Esophagus squamous epithelium (tissue), 5 donors: ENCODE measurements at regions not wholly inside any gene's neighbourhood (a gene's known extent, or its start where the extent isn't known, plus 50 kb on each side); places are given as distances from the start of the nearest gene placed in this dataset.

Source experiments
- DNase-seq: peaks from one replicate; lab custom pipeline; 2025; lab: John Stamatoyannopoulos, UW
- H3K27ac ChIP-seq, 4 donors: fragments of 200-600 bp; sonication (generic); one replicate each; pipeline ENCODE4 v1.5.1; 2016 to 2019; ENCODE audit warnings: mild to moderate bottlenecking in 1 of 4
- H3K27me3 ChIP-seq, 4 donors: fragments of 200-600 bp; sonication (generic); 1 replicate in 3 of 4; 2 replicates in 1 of 4; pipeline versions ENCODE4 v1.5.1 to v1.6.0; 2017 to 2021; ENCODE audit warnings: antibody characterized with exemption in 1 of 4
- H3K36me3 ChIP-seq, 3 donors: fragments of 200-600 bp; sonication (generic); one replicate each; pipeline ENCODE4 v1.5.1; 2016 to 2019
- H3K4me1 ChIP-seq, 3 donors: fragments of 200-600 bp; sonication (generic); one replicate each; pipeline ENCODE4 v1.5.1; 2017 to 2019
- H3K4me3 ChIP-seq, 4 donors: fragments of 200-600 bp; sonication (generic); 1 replicate in 3 of 4; 2 replicates in 1 of 4; pipeline ENCODE4 v1.5.1; 2016 to 2019; ENCODE audit warnings: mild to moderate bottlenecking in 2 of 4, moderate library complexity in 1 of 4
- H3K9me3 ChIP-seq, 3 donors: fragments of 200-600 bp; sonication (generic); one replicate each; pipeline ENCODE4 v1.5.1; 2016 to 2019
- CTCF ChIP-seq, 6 experiments: fragments of 450-650 bp in 4 of 6; fragments of 200-600 bp in 2 of 6; sonication (generic) in 2 of 6; IDR thresholded peaks; one replicate each; pipeline ENCODE4 v1.5.1; 2016 to 2019; ENCODE audit warnings: antibody characterized with exemption in 6 of 6, mild to moderate bottlenecking in 4 of 6, moderate library complexity in 4 of 6
- POLR2A ChIP-seq, 4 donors: fragments of 450-650 bp; IDR thresholded peaks; one replicate each; pipeline ENCODE4 v1.6.1; 2017; ENCODE audit warnings: antibody characterized with exemption in 4 of 4, mild to moderate bottlenecking in 4 of 4, moderate library complexity in 3 of 4
- WGBS, 2 donors: methylation state at CpG; one replicate each; pipeline ENCODE4 v1.1.5; 2018; 5-methylcytosine and 5-hydroxymethylcytosine counted together
- intact Hi-C: fragments of 100-400 bp; cut with DNase I; formaldehyde crosslinking; loops from one replicate; pipeline ENCODE4 v1.15.0; 2022
- donor health status: DM: yes; HTN: yes; CAD: no.

DNA sequence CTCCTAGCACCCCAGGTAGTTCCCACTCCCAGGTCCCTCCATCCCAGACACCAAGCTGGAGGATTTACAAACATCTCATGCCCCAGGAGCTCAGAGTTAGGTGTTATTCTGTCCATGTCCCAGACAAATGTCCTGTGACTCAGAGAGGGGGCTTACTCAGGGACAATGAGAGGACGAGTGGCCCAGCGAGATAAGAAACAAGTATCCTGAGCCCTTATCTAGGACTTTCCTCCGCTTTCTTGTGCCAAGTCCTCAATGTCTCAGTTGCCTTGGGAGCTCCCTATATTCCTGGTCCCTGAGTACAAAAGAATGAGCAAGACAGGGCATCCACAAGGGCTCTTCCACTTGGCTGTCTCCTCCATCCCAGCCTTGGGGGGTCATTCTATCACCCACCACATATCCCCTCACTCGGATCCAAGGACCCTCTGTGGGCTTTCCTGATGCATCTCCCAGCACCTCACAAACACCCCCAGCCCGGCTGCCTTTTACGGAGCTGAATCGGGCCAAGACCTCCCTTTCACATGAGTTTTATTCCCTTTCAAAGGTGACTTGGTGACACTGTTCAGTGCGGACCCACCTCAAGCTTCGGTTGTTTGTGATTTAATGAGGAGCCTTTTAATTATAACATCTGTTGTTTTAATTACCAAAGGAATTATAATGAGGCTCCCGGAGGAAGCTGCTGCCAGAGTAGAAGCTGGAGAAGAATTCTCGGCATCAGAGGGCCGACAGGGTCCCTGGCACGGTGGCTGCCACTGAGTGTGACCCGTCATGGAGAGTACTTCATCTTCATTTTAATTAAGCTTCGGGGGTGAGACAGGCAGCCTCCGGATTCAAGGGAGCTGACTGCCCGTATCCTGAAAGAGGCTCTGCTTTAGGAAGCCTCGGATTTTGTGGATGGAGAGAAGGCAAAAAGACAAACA, 121.5 kb downstream of the WSCD1 start:
- intact Hi-C loops: no loop called here
- H3K27me3 ChIP-seq: peaks cover 0 to 37% (median 0%) of the 10 kb centered on the region in 4 donors
- TF ChIP-seq CTCF (IDR thresholded peaks at IDR 0.05) (no peak), POLR2A (IDR thresholded peaks at IDR 0.05) (no peak)
- H3K27ac ChIP-seq: no peak overlapping the region
- DNase-seq: no peak
- H3K36me3 ChIP-seq: no peaks in the 10 kb centered on the region
- WGBS, 2 donors: 68 to 71% methylated on average over 14 to 17 of the region's 18 CpGs
- H3K9me3 ChIP-seq: no peaks in the 10 kb centered on the region
- no peaks in the 10 kb centered on the region for H3K4me1 ChIP-seq
- H3K4me3 ChIP-seq: no peak overlapping the region

GRCh38 chr17:6187836-6188235, 117.7 kb downstream of the WSCD1 start:
- 13 to 28% methylated on average over 10 of the region's 10 CpGs for WGBS, 2 donors
- no peaks in the 10 kb centered on the region for H3K9me3 ChIP-seq
- intact Hi-C loops: no loop called here
- H3K4me3 ChIP-seq: no peak overlapping the region
- DNase-seq: no peak
- H3K4me1 ChIP-seq: no peaks in the 10 kb centered on the region
- TF ChIP-seq CTCF (IDR thresholded peaks at IDR 0.05): no peak
- TF ChIP-seq POLR2A (IDR thresholded peaks at IDR 0.05): no peak
- peaks cover 0 to 37% (median 0%) of the 10 kb centered on the region in 4 donors for H3K27me3 ChIP-seq
- H3K27ac ChIP-seq: no peak overlapping the region
- H3K36me3 ChIP-seq: no peaks in the 10 kb centered on the region

DNA sequence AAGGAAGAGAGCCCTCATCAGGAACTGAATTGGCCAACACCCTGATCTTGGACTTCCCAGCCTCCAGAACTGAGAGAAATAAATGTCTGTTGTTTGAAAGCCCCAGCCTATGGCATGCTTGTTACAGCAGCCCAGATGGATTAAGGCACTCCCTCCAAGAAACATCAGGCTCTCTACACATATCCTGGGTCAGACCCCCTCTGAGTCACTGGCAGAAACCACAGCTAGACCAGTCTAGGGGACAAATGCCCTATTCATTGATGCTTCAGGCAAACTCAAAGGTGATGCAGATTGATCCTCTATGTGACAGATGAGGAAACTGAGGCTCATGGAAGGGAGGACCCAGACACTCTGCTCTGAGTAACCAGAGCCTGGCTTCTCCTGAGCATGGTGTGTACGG, 116.8 kb downstream of the WSCD1 start:
- no peak for DNase-seq
- 60% methylated on average over 1 of the region's 1 CpG; no CpG with 5 or more reads in 1 of the 2 donors for WGBS, 2 donors
- Histone ChIP-seq H3K9me3 (no peaks in the 10 kb centered on the region), H3K27me3 (peaks cover 0 to 31% (median 0%) of the 10 kb centered on the region in 4 donors), H3K4me3 (no peak overlapping the region), H3K36me3 (no peaks in the 10 kb centered on the region), H3K27ac (no peak overlapping the region), H3K4me1 (no peaks in the 10 kb centered on the region)
- intact Hi-C loops: no loop called here
- no peak for TF ChIP-seq POLR2A (IDR thresholded peaks at IDR 0.05)
- no peak for TF ChIP-seq CTCF (IDR thresholded peaks at IDR 0.05)

- H3K4me1 ChIP-seq: no peaks in the 10 kb centered on the region
- intact Hi-C loops: no loop called here
- TF ChIP-seq CTCF (IDR thresholded peaks at IDR 0.05) (no peak), POLR2A (IDR thresholded peaks at IDR 0.05) (no peak)
- no peak overlapping the region for H3K27ac ChIP-seq
- no peak for DNase-seq
- H3K9me3 ChIP-seq: no peaks in the 10 kb centered on the region
- no peaks in the 10 kb centered on the region for H3K36me3 ChIP-seq
- peaks cover 0 to 19% (median 0%) of the 10 kb centered on the region in 4 donors for H3K27me3 ChIP-seq
- no peak overlapping the region for H3K4me3 ChIP-seq
- 96 to 97% methylated on average over 3 of the region's 3 CpGs for WGBS, 2 donors
Observed at GRCh38 chr17:6184508-6184907, 114.3 kb downstream of the WSCD1 start.

DNA sequence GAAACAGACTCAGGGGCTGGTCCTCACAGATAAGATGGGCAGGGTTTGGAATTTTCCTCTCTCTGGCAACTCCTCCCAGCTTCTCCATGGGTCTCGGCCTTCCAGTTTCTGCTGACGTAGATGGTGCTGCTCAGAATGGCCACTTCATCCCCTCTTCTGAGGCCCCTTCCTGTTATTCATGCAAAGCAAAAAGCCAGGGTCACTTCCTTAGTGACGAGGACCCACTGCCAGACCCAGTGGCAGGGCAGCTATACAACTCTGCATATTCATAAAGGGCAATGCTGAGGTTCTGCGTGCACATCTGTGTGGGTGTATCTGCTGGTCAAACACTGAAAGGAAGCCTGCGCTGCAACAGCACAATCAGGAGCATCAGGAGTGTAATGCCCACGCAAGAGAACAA, 108.8 kb downstream of the WSCD1 start:
- no peak overlapping the region for H3K27ac ChIP-seq
- DNase-seq: no peak
- peaks cover 0 to 18% (median 0%) of the 10 kb centered on the region in 4 donors for H3K27me3 ChIP-seq
- H3K4me1 ChIP-seq: no peaks in the 10 kb centered on the region
- no peak overlapping the region for H3K4me3 ChIP-seq
- WGBS, 2 donors: 61 to 78% methylated on average over 2 to 6 of the region's 6 CpGs
- H3K36me3 ChIP-seq: no peaks in the 10 kb centered on the region
- TF ChIP-seq CTCF (IDR thresholded peaks at IDR 0.05) (no peak), POLR2A (IDR thresholded peaks at IDR 0.05) (no peak)
- intact Hi-C loops: no loop called here
- H3K9me3 ChIP-seq: no peaks in the 10 kb centered on the region
